Trophoblast cell (in vitro differentiated cells and primary cell): ENCODE measurements at regions not wholly inside any gene's neighbourhood (a gene's known extent, or its start where the extent isn't known, plus 50 kb on each side); places are given as distances from the start of the nearest gene placed in this dataset.

ENCODE experiments used
- DNase-seq, 2 donors: peaks; one replicate each; pipeline ENCODE4 v3.0.0-alpha.2; 2016
- H2AFZ ChIP-seq: 2 replicates; pipeline ENCODE4 v1.6.1; 2013; ENCODE audit warnings: low read length, moderate library complexity, mild to moderate bottlenecking; ENCODE audit not compliant: insufficient read depth, poor library complexity
- H2AK5ac ChIP-seq: 2 replicates; pipeline ENCODE4 v1.6.1; 2013; ENCODE audit warnings: mild to moderate bottlenecking, low read length
- H2BK120ac ChIP-seq: 2 replicates; pipeline ENCODE4 v1.6.1; 2013; ENCODE audit warnings: low read length, mild to moderate bottlenecking, moderate library complexity; ENCODE audit not compliant: insufficient read depth, poor library complexity
- H2BK12ac ChIP-seq: 2 replicates; pipeline ENCODE4 v1.6.1; 2013; ENCODE audit warnings: mild to moderate bottlenecking, low read length, moderate library complexity
- H2BK5ac ChIP-seq: 2 replicates; pipeline ENCODE4 v1.6.1; 2013; ENCODE audit warnings: low read length, low read depth, moderate library complexity, mild to moderate bottlenecking; ENCODE audit not compliant: poor library complexity
- H3K14ac ChIP-seq: 2 replicates; pipeline ENCODE4 v1.6.1; 2013; ENCODE audit warnings: mild to moderate bottlenecking, low read length
- H3K18ac ChIP-seq: 2 replicates; pipeline ENCODE4 v1.6.1; 2013; ENCODE audit warnings: mild to moderate bottlenecking, low read length
- H3K23ac ChIP-seq: 2 replicates; pipeline ENCODE4 v1.6.1; 2013; ENCODE audit warnings: low read length
- H3K27ac ChIP-seq: 2 replicates; pipeline ENCODE4 v1.5.1; 2013; ENCODE audit warnings: low read depth, mild to moderate bottlenecking, inconsistent platforms, low read length, moderate library complexity
- H3K27me3 ChIP-seq: 2 replicates; pipeline ENCODE4 v1.6.1; 2013; ENCODE audit warnings: inconsistent platforms, mild to moderate bottlenecking, low read length, moderate library complexity; ENCODE audit not compliant: insufficient read depth
- H3K36me3 ChIP-seq, 2 experiments: 1 replicate in 1 of 2; 2 replicates in 1 of 2; pipeline ENCODE4 v1.6.1; 2013; ENCODE audit warnings: low read length in 2 of 2, mild to moderate bottlenecking in 2 of 2, moderate library complexity in 1 of 2; ENCODE audit not compliant: insufficient read depth in 2 of 2, control insufficient read depth in 1 of 2
- H3K4ac ChIP-seq: 2 replicates; pipeline ENCODE4 v1.6.1; 2013; ENCODE audit warnings: low read depth, mild to moderate bottlenecking, low read length, moderate library complexity
- H3K4me1 ChIP-seq, 2 experiments: 1 replicate in 1 of 2; 2 replicates in 1 of 2; pipeline ENCODE4 v1.6.1; 2013; ENCODE audit warnings: low read length in 2 of 2, mild to moderate bottlenecking in 2 of 2, moderate library complexity in 1 of 2; ENCODE audit not compliant: insufficient read depth in 2 of 2, control insufficient read depth in 1 of 2
- H3K4me2 ChIP-seq: 2 replicates; pipeline ENCODE4 v1.6.1; 2013; ENCODE audit warnings: inconsistent platforms, mild to moderate bottlenecking, low read length, moderate library complexity
- H3K4me3 ChIP-seq: 2 replicates; pipeline ENCODE4 v1.5.1; 2013; ENCODE audit warnings: mild to moderate bottlenecking, low read depth, low read length, inconsistent platforms
- H3K79me1 ChIP-seq: one replicate; pipeline ENCODE4 v1.6.1; 2013; ENCODE audit warnings: low read length
- H3K79me2 ChIP-seq: 2 replicates; pipeline ENCODE4 v1.6.1; 2013; ENCODE audit warnings: low read length, mild to moderate bottlenecking; ENCODE audit not compliant: control insufficient read depth, insufficient read depth, poor library complexity
- H3K9ac ChIP-seq: 2 replicates; pipeline ENCODE4 v1.6.1; 2013; ENCODE audit warnings: mild to moderate bottlenecking, low read length
- H3K9me3 ChIP-seq: 2 replicates; pipeline ENCODE4 v1.6.1; 2013; ENCODE audit warnings: low read depth, mild to moderate bottlenecking, control low read depth, inconsistent platforms, low read length; ENCODE audit not compliant: insufficient read depth
- H4K12ac ChIP-seq: 2 replicates; pipeline ENCODE4 v1.6.1; 2013; ENCODE audit warnings: low read depth, mild to moderate bottlenecking, low read length, moderate library complexity
- H4K8ac ChIP-seq: 2 replicates; pipeline ENCODE4 v1.6.1; 2013; ENCODE audit warnings: low read depth, mild to moderate bottlenecking, low read length, moderate library complexity
- H4K91ac ChIP-seq: one replicate; pipeline ENCODE4 v1.6.1; 2013; ENCODE audit warnings: low read depth, mild to moderate bottlenecking, low read length, moderate library complexity
- WGBS: extraction: QIAGEN DNeasy Blood & Tissue Kit; methylation state at CpG from one replicate; pipeline ENCODE4 v1.1.7; 2013; ENCODE audit warnings: missing lambda C conversion rate; ENCODE audit not compliant: insufficient read length, insufficient coverage; ENCODE audit errors: extremely low coverage; 5-methylcytosine and 5-hydroxymethylcytosine counted together

DNA sequence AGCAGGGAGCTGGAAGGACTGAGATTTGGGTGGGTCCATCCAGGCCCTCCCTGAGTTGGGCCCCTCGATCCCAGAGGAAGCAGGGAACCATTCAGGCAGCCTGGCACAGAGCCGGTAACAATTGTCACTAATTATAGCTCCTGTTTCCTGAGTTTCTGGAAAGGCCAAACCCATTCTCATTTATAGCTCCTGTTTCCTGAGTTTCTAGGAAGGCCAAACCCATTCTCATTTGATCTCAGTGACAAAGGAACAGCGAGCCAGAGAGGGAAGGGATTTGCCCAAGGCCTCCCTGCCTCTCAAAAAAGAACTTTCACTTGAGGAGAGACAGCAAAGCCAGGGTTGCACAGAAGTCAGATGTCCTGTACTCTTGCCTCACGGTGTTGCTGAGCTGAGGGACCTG, 521.9 kb downstream of the TYW1 start:
- Histone ChIP-seq H3K36me3 (no peaks in the 10 kb centered on the region), H3K4me1 (peaks cover 3 to 5% of the 10 kb centered on the region in 2 experiments), H4K8ac (no peak overlapping the region), H3K14ac (no peak overlapping the region), H2BK120ac (no peak overlapping the region), H2AK5ac (no peak overlapping the region), H3K4ac (no peak overlapping the region), H3K79me2 (no peaks in the 10 kb centered on the region), H3K79me1 (no peaks in the 10 kb centered on the region), H2AFZ (peak overlapping the region; percentile 25), H3K4me3 (no peak overlapping the region), H3K18ac (no peak overlapping the region), H3K4me2 (no peak overlapping the region), H4K91ac (no peak overlapping the region), H3K9ac (no peak overlapping the region), H2BK5ac (no peak overlapping the region), H2BK12ac (no peak overlapping the region), H3K27me3 (no peaks in the 10 kb centered on the region), H3K9me3 (no peaks in the 10 kb centered on the region), H4K12ac (no peak overlapping the region), H3K27ac (no peak overlapping the region), H3K23ac (no peak overlapping the region)
- no CpG with 5 or more reads among the region's 4 CpGs for WGBS
- no peak for DNase-seq

- no peaks in the 10 kb centered on the region for H3K9me3 ChIP-seq
- no peak overlapping the region for H4K12ac ChIP-seq
- H4K8ac ChIP-seq = no peak overlapping the region
- H3K36me3 ChIP-seq = no peaks in the 10 kb centered on the region
- no peaks in the 10 kb centered on the region for H3K79me2 ChIP-seq
- DNase-seq = no peak
- no peaks in the 10 kb centered on the region for H3K27me3 ChIP-seq
- no peak overlapping the region for H2BK5ac ChIP-seq
- no peak overlapping the region for H3K4me2 ChIP-seq
- no peak overlapping the region for H3K27ac ChIP-seq
- H3K18ac ChIP-seq = no peak overlapping the region
- H3K4me3 ChIP-seq = no peak overlapping the region
- H3K79me1 ChIP-seq = no peaks in the 10 kb centered on the region
- no peak overlapping the region for H2BK12ac ChIP-seq
- no peak overlapping the region for H4K91ac ChIP-seq
- no peak overlapping the region for H3K23ac ChIP-seq
- H3K14ac ChIP-seq = no peak overlapping the region
- WGBS = no CpG with 5 or more reads among the region's 3 CpGs
- no peak overlapping the region for H2BK120ac ChIP-seq
- no peak overlapping the region for H3K4ac ChIP-seq
- H2AK5ac ChIP-seq = no peak overlapping the region
- no peak overlapping the region for H2AFZ ChIP-seq
- no peak overlapping the region for H3K9ac ChIP-seq
- peaks cover 3 to 5% of the 10 kb centered on the region in 2 experiments for H3K4me1 ChIP-seq
These were observed 522.5 kb downstream of the TYW1 start for GRCh38 chr7:67519171-67519570.

GRCh38 chr7:67522504-67522903, 525.9 kb downstream of the TYW1 start:
- Histone ChIP-seq H3K4me3 (no peak overlapping the region), H2BK5ac (no peak overlapping the region), H3K27me3 (no peaks in the 10 kb centered on the region), H3K27ac (no peak overlapping the region), H4K12ac (no peak overlapping the region), H3K4ac (no peak overlapping the region), H3K18ac (no peak overlapping the region), H2BK12ac (no peak overlapping the region), H2BK120ac (no peak overlapping the region), H4K91ac (no peak overlapping the region), H4K8ac (no peak overlapping the region), H3K9me3 (peaks cover 2% of the 10 kb centered on the region), H3K23ac (no peak overlapping the region), H3K36me3 (no peaks in the 10 kb centered on the region), H3K79me2 (no peaks in the 10 kb centered on the region), H3K4me2 (no peak overlapping the region), H3K14ac (no peak overlapping the region), H2AK5ac (no peak overlapping the region), H3K79me1 (peaks cover 1% of the 10 kb centered on the region), H2AFZ (no peak overlapping the region), H3K9ac (no peak overlapping the region), H3K4me1 (peaks cover 8 to 10% of the 10 kb centered on the region in 2 experiments)
- no CpG with 5 or more reads among the region's 3 CpGs for WGBS
- no peak for DNase-seq

DNA sequence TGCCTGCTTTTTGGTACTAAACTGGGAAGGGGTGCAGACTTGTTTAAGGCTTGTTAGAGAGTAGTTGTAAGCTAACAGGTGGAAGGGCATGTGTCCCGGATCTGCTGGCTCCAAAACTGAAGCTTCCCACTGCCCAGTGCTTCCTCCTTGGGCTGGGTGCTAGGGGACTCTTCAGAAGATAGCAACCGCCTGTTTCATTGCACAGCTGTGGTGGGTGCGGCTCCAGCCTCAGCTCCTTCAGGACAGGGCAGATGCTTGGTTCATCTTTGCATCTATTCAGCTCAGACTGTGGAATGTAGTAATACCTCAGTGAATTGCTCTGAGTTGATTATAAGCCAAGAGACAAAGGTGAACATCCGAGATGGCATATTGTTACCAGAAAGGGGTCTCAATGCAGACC, 527.1 kb downstream of the TYW1 start:
- Histone ChIP-seq H3K4ac (no peak overlapping the region), H4K12ac (no peak overlapping the region), H2AFZ (no peak overlapping the region), H3K4me1 (peaks cover 7 to 10% of the 10 kb centered on the region in 2 experiments), H2BK12ac (no peak overlapping the region), H3K9me3 (peaks cover 2% of the 10 kb centered on the region), H3K4me3 (no peak overlapping the region), H2BK120ac (no peak overlapping the region), H4K91ac (no peak overlapping the region), H4K8ac (no peak overlapping the region), H3K23ac (no peak overlapping the region), H3K14ac (no peak overlapping the region), H2BK5ac (no peak overlapping the region), H3K4me2 (no peak overlapping the region), H2AK5ac (no peak overlapping the region), H3K9ac (no peak overlapping the region), H3K79me2 (no peaks in the 10 kb centered on the region), H3K18ac (no peak overlapping the region), H3K27ac (no peak overlapping the region), H3K27me3 (no peaks in the 10 kb centered on the region), H3K79me1 (peaks cover 1% of the 10 kb centered on the region), H3K36me3 (no peaks in the 10 kb centered on the region)
- DNase-seq = no peak
- no CpG with 5 or more reads among the region's 4 CpGs for WGBS
